Fibroblast of lung (primary cell): ENCODE measurements at regions not wholly inside any gene's neighbourhood (a gene's known extent, or its start where the extent isn't known, plus 50 kb on each side); places are given as distances from the start of the nearest gene placed in this dataset.
"Not testable (repeated sequence)": the region's sequence is repeated elsewhere in the genome, so short reads cannot be mapped to it uniquely, and the experiment has no call there.

Experiments
- DNase-seq, 2 donors: peaks; one replicate each; pipeline versions ENCODE4 v3.0.0 to v3.0.0-alpha.2; 2010; ENCODE audit warnings: low read depth in 2 of 2
- H2AFZ ChIP-seq: 2 replicates; pipeline ENCODE4 v1.5.1; 2012; ENCODE audit warnings: low read length, control low read depth, inconsistent platforms
- H3K27ac ChIP-seq: 2 replicates; pipeline ENCODE4 v1.5.1; 2011; ENCODE audit warnings: low read length, control low read depth; ENCODE audit not compliant: insufficient read depth
- H3K27me3 ChIP-seq: 2 replicates; pipeline ENCODE4 v1.5.1; 2011; ENCODE audit warnings: mild to moderate bottlenecking, low read length; ENCODE audit not compliant: control insufficient read depth, insufficient read depth
- H3K36me3 ChIP-seq: 2 replicates; pipeline ENCODE4 v1.5.1; 2011; ENCODE audit warnings: low read length; ENCODE audit not compliant: control insufficient read depth, insufficient read depth
- H3K4me1 ChIP-seq: 2 replicates; pipeline ENCODE4 v1.5.1; 2011; ENCODE audit warnings: low read length; ENCODE audit not compliant: control insufficient read depth, insufficient read depth; ENCODE audit errors: extremely low read depth
- H3K4me2 ChIP-seq: 2 replicates; pipeline ENCODE4 v1.5.1; 2011; ENCODE audit warnings: low read length, control low read depth; ENCODE audit not compliant: insufficient read depth; ENCODE audit errors: extremely low read depth
- H3K4me3 ChIP-seq, 4 experiments: fragments of 200-600 bp in 1 of 4; sonication (generic) in 1 of 4; replicated peaks in 1 of 4; 2 replicates each; pipeline ENCODE4 v1.5.1; 2011 to 2016; ENCODE audit warnings: low read length in 4 of 4, low read depth in 3 of 4, mild to moderate bottlenecking in 3 of 4, control low read depth in 2 of 4, inconsistent platforms in 1 of 4, mixed read lengths in 1 of 4; ENCODE audit not compliant: insufficient read depth in 1 of 4; ENCODE audit errors: control extremely low read depth in 1 of 4
- H3K79me2 ChIP-seq: 2 replicates; pipeline ENCODE4 v1.5.1; 2012; ENCODE audit warnings: mild to moderate bottlenecking, low read length, inconsistent platforms; ENCODE audit not compliant: control insufficient read depth, insufficient read depth
- H3K9ac ChIP-seq: 2 replicates; pipeline ENCODE4 v1.5.1; 2011; ENCODE audit warnings: mild to moderate bottlenecking, low read length, control low read depth; ENCODE audit not compliant: insufficient read depth
- H3K9me3 ChIP-seq: 2 replicates; pipeline ENCODE4 v1.5.1; 2012; ENCODE audit warnings: low read depth, low read length; ENCODE audit not compliant: control insufficient read depth, insufficient read depth
- H4K20me1 ChIP-seq: 2 replicates; pipeline ENCODE4 v1.5.1; 2011; ENCODE audit warnings: low read length; ENCODE audit not compliant: control insufficient read depth, insufficient read depth; ENCODE audit errors: extremely low read depth
- CTCF ChIP-seq, 2 donors: IDR thresholded peaks in 1 of 2; conservative IDR thresholded peaks in 1 of 2; 1 replicate in 1 of 2; 2 replicates in 1 of 2; pipeline ENCODE4 v1.5.1; 2011 to 2012; ENCODE audit warnings: low read length in 2 of 2, control low read depth in 1 of 2, inconsistent platforms in 1 of 2, low read depth in 1 of 2, mild to moderate bottlenecking in 1 of 2
- EZH2 ChIP-seq: IDR thresholded peaks from 2 replicates; pipeline ENCODE4 v1.5.1; 2012; ENCODE audit warnings: low read length, control low read depth, mild to moderate bottlenecking; ENCODE audit errors: missing control alignments

DNA sequence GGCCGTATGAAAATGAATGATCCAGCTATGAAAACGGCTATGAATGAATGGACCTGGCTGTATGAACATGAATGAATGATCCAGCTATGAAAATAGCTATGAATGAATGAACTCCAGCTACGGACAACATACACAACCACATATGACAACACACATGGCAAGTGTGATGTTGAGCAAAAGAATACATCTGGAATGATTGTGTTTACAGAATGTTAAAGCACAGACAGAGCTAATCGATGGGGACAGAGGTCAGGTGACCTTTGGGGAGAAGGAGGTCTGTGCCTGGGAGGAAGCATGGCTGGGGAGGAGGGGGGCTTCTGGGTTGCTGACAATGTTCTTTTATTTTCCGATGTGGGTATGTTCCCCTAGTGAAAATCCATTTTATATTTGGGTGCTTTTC is 174.0 kb upstream of the WSCD1 start:
- Histone ChIP-seq H3K4me3 (no peak overlapping the region), H3K4me2 (no peak overlapping the region), H3K9ac (no peak overlapping the region), H3K27ac (no peak overlapping the region), H3K4me1 (no peaks in the 10 kb centered on the region), H3K27me3 (no peaks in the 10 kb centered on the region), H3K79me2 (no peaks in the 10 kb centered on the region), H4K20me1 (no peaks in the 10 kb centered on the region), H3K9me3 (no peaks in the 10 kb centered on the region), H3K36me3 (no peaks in the 10 kb centered on the region), H2AFZ (no peak overlapping the region)
- DNase-seq, result no peak
- TF ChIP-seq EZH2 (no peak), CTCF (conservative IDR thresholded peaks at IDR 0.05 in 1 of 2, IDR thresholded peaks at IDR 0.05 in 1 of 2; ENCODE audit: low read depth in 1 of 2, low read length in 2 of 2) (no peak)

DNA sequence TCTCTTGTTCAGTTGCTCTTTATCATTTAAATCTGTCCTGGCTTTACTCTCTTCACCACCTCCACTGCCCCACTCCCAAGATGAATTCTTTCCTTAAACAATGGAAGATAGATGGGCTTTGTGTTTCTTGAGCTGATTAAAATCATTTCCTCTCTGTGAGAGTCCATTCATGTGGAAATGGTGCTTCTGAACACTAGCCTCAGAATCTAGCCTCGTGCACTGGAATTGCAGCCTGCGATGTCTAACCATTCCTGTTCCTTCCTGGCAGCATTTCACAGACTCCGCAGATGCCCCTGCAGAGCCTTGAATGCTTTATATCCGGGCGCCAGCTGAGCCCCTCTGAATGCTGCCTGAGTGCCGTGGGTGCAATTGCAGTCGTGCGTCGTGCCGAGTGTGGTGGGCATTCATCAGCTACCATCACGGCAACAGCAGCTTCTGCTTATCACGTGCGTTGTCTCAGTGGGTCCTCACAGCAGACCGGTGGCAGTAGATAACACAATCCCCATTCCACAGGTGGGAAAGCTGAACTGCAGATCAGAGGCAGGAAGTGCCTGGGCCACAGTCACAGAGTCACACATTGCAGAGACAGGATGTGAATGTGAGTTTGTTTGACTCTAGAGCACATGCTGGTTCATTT is 172.8 kb upstream of the WSCD1 start:
- Histone ChIP-seq H4K20me1 (no peaks in the 10 kb centered on the region), H3K9ac (no peak overlapping the region), H3K4me3 (no peak overlapping the region), H3K4me1 (no peaks in the 10 kb centered on the region), H3K36me3 (no peaks in the 10 kb centered on the region), H3K4me2 (no peak overlapping the region), H3K27me3 (no peaks in the 10 kb centered on the region), H3K79me2 (no peaks in the 10 kb centered on the region), H3K9me3 (no peaks in the 10 kb centered on the region), H3K27ac (no peak overlapping the region), H2AFZ (no peak overlapping the region)
- peak in 1 of 2 donors; percentile 7 for DNase-seq
- no peak for TF ChIP-seq CTCF (conservative IDR thresholded peaks at IDR 0.05 in 1 of 2, IDR thresholded peaks at IDR 0.05 in 1 of 2; ENCODE audit: low read depth in 1 of 2, low read length in 2 of 2)
- TF ChIP-seq EZH2, result no peak

- H2AFZ ChIP-seq, H3K79me2 ChIP-seq, H3K36me3 ChIP-seq, H3K4me1 ChIP-seq, H3K27ac ChIP-seq, H4K20me1 ChIP-seq, H3K27me3 ChIP-seq, H3K9me3 ChIP-seq, H3K9ac ChIP-seq, H3K4me3 ChIP-seq, H3K4me2 ChIP-seq, DNase-seq: not testable (repeated sequence)
These were observed 172.2 kb upstream of the WSCD1 start for GRCh38 chr17:5897981-5898380.
